AG04450 (cell line): ENCODE measurements at regions not wholly inside any gene's neighbourhood (a gene's known extent, or its start where the extent isn't known, plus 50 kb on each side); places are given as distances from the start of the nearest gene placed in this dataset.

Experiments used
- CTCF ChIA-PET: fragments of 300-600, 350-600 bp; formaldehyde crosslinking; extraction: SDS; loops from one replicate; lab custom pipeline; 2022; ENCODE audit warnings: antibody characterized with exemption, inconsistent platforms; lab: Charles Lee
- POLR2A ChIA-PET: fragments of 350-600 bp; formaldehyde crosslinking; extraction: SDS; loops from one replicate; lab custom pipeline; 2021; ENCODE audit warnings: antibody characterized with exemption, inconsistent platforms; lab: Yijun Ruan, JAX
- DNase-seq: peaks from one replicate; pipeline ENCODE4 v3.0.0-alpha.2; 2011; ENCODE audit warnings: low read depth, low spot score
- H3K27ac ChIP-seq: one replicate; pipeline ENCODE4 v1.5.1; 2012; ENCODE audit warnings: low read depth, low read length, control low read depth
- H3K27me3 ChIP-seq: one replicate; pipeline ENCODE4 v1.6.0; 2012; ENCODE audit warnings: low read length; ENCODE audit not compliant: control insufficient read depth, insufficient read depth
- H3K4me3 ChIP-seq: 2 replicates; pipeline ENCODE4 v1.5.1; 2011; ENCODE audit warnings: mild to moderate bottlenecking, low read depth, low read length, control low read depth
- H3K9me3 ChIP-seq: 2 replicates; pipeline ENCODE4 v1.5.1; 2012; ENCODE audit warnings: low read length; ENCODE audit not compliant: control insufficient read depth, insufficient read depth
- TF ChIP-seq, protein P1 (sequence below): IDR thresholded peaks from 2 replicates; pipeline ENCODE4 v1.5.1; 2011; ENCODE audit warnings: low read depth, low read length, control low read depth, inconsistent platforms

DNA sequence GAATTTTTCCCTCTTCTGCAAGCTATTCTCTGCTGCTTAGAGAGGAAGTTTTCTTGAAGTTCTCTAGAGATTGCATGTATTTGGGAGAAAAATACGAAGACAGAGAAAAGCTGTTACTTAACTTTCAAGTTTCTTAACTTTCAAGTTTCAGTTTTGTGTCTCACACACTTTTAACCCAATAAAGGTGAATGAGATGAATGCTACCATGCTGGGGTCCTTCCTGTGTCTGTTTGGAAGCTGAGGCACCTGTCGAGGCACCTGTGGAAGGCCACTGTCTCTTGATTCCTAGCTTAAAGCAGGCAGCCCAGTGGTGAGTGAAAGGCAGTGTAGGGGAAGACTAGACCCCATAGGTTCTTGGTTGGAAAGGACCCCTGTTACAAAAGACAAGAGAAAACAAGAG lies 372.8 kb upstream of the JARID2 start:
- no peaks in the 10 kb centered on the region for H3K9me3 ChIP-seq
- ChIA-PET CTCF (interaction anchor here (0.6 kb wide), 1 partner anchor 570 kb away, joined by 3 read pairs; no protein-coding TSS in a partner anchor), POLR2A (no interaction called here)
- H3K4me3 ChIP-seq = no peak overlapping the region
- TF ChIP-seq, protein P1, sequence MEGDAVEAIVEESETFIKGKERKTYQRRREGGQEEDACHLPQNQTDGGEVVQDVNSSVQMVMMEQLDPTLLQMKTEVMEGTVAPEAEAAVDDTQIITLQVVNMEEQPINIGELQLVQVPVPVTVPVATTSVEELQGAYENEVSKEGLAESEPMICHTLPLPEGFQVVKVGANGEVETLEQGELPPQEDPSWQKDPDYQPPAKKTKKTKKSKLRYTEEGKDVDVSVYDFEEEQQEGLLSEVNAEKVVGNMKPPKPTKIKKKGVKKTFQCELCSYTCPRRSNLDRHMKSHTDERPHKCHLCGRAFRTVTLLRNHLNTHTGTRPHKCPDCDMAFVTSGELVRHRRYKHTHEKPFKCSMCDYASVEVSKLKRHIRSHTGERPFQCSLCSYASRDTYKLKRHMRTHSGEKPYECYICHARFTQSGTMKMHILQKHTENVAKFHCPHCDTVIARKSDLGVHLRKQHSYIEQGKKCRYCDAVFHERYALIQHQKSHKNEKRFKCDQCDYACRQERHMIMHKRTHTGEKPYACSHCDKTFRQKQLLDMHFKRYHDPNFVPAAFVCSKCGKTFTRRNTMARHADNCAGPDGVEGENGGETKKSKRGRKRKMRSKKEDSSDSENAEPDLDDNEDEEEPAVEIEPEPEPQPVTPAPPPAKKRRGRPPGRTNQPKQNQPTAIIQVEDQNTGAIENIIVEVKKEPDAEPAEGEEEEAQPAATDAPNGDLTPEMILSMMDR = no peak
- H3K27me3 ChIP-seq = no peaks in the 10 kb centered on the region
- no peak overlapping the region for H3K27ac ChIP-seq
- DNase-seq = no peak

DNA sequence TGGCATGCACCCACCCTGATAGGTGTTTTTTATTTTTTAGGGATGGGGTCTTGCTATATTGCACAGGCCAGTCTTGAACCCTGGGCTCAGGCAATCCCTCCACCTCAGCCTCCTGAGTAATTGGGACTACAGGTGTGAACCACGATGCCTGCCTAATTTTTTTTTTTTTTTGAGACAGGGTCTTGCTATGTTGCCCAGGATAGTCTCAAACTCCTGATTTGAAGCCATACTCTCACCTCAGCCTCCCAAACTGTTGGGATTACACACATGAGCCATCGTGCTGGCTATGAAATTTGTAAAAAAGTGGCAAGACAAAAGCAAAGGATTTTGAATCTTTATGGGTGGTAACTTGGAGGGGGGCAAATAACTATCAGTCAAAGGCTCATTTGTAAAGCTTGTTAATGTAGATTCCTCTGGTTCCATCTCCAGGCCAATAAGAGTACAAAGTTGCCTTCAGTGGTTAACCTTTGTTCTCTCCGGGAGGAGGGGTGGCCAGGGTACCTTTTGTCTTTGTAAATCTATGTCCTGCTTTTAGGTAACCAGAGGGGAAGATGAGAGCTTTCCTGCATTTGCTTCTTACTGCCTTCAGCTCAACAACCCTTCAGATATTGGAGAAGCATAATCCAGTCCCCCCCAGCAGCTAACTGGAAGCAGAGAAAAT lies 372.0 kb upstream of the JARID2 start:
- POLR2A ChIA-PET = interaction anchor here (0.6 kb wide), 1 partner anchor 503 kb away, joined by 3 read pairs; no protein-coding TSS in a partner anchor
- Histone ChIP-seq H3K4me3 (no peak overlapping the region), H3K27me3 (no peaks in the 10 kb centered on the region), H3K27ac (no peak overlapping the region), H3K9me3 (no peaks in the 10 kb centered on the region)
- no peak for DNase-seq
- TF ChIP-seq, protein P1 = no peak
- CTCF ChIA-PET = interaction anchor here (1.0 kb wide), 1 partner anchor 10 kb away, joined by 3 read pairs; no protein-coding TSS in a partner anchor

GRCh38 chr6:14874975-14875480 lies 370.8 kb upstream of the JARID2 start:
- Histone ChIP-seq H3K4me3 (no peak overlapping the region), H3K27ac (no peak overlapping the region), H3K9me3 (no peaks in the 10 kb centered on the region), H3K27me3 (no peaks in the 10 kb centered on the region)
- POLR2A ChIA-PET = no interaction called here
- TF ChIP-seq, protein P1 = no peak
- no peak for DNase-seq
- CTCF ChIA-PET = no interaction called here

DNA sequence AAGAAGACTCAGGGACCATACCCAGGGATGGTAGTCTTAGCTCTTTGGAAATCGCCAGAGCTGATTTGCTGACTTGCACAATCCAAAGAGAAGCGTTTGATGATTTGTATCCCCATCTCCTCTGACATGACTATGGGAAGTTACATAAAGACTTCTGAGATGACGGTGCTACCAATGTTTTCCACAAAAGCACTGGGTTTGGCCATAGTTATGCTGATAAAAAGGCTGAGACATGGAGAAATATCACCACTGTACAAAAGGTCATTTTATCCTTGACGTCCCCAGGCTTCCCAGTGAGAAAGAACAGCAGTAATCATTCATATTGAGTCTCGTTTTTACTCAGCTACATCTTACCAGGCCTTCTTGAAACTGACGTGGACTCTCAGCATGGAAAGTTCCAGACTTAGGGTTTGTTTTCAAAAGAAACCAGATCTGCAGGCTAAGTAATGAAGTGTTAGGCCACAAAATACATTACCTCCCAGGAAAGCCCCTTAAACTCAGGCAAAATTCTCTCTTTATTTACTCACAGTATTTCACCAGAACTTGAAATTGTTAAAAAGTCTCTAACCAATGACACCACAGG lies 370.3 kb upstream of the JARID2 start:
- POLR2A ChIA-PET = interaction anchor here (0.6 kb wide), 1 partner anchor 723 kb away, joined by 3 read pairs; no protein-coding TSS in a partner anchor
- CTCF ChIA-PET = no interaction called here
- Histone ChIP-seq H3K9me3 (no peaks in the 10 kb centered on the region), H3K4me3 (no peak overlapping the region), H3K27ac (no peak overlapping the region), H3K27me3 (no peaks in the 10 kb centered on the region)
- TF ChIP-seq, protein P1 = no peak
- DNase-seq = no peak
